Vagina (tissue), 2 donors: ENCODE measurements at regions not wholly inside any gene's neighbourhood (a gene's known extent, or its start where the extent isn't known, plus 50 kb on each side); places are given as distances from the start of the nearest gene placed in this dataset.

Source experiments
- DNase-seq, 2 donors: peaks; one replicate each; pipeline ENCODE4 v3.0.0-alpha.2; 2017; ENCODE audit errors: extremely low spot score in 2 of 2
- H3K27ac ChIP-seq: fragments of 200-600 bp; sonication (generic); one replicate; pipeline ENCODE4 v1.5.1; 2019
- H3K27me3 ChIP-seq: fragments of 200-600 bp; sonication (generic); one replicate; pipeline ENCODE4 v1.5.1; 2019
- H3K36me3 ChIP-seq, 2 donors: fragments of 200-600 bp; sonication (generic); one replicate each; pipeline ENCODE4 v1.5.1; 2017 to 2019
- H3K4me1 ChIP-seq: fragments of 200-600 bp; sonication (generic); one replicate; pipeline ENCODE4 v1.5.1; 2019
- H3K4me3 ChIP-seq, 2 donors: fragments of 200-600 bp; sonication (generic); 1 replicate in 1 of 2; 2 replicates in 1 of 2; pipeline ENCODE4 v1.5.1; 2016 to 2019
- H3K9me3 ChIP-seq: fragments of 200-600 bp; sonication (generic); one replicate; pipeline ENCODE4 v1.5.1; 2019
- CTCF ChIP-seq, 3 experiments: fragments of 450-650 bp in 2 of 3; fragments of 200-600 bp in 1 of 3; sonication (generic) in 1 of 3; IDR thresholded peaks; one replicate each; pipeline ENCODE4 v1.5.1; 2017 to 2019; ENCODE audit warnings: antibody characterized with exemption in 3 of 3, mild to moderate bottlenecking in 2 of 3, moderate library complexity in 2 of 3
- POLR2A ChIP-seq, 2 donors: fragments of 450-650 bp; IDR thresholded peaks; one replicate each; pipeline ENCODE4 v1.6.1; 2017; ENCODE audit warnings: antibody characterized with exemption in 2 of 2, mild to moderate bottlenecking in 2 of 2, moderate library complexity in 2 of 2
- POLR2AphosphoS5 ChIP-seq, 2 donors: sonication (generic); formaldehyde crosslinking; IDR thresholded peaks; one replicate each; pipeline ENCODE4 v1.9.0; 2017; ENCODE audit warnings: antibody characterized with exemption in 2 of 2, mild to moderate bottlenecking in 2 of 2, low read depth in 1 of 2; ENCODE audit not compliant: insufficient read depth in 1 of 2
- intact Hi-C: fragments of 100-400 bp; cut with DNase I; formaldehyde crosslinking; loops from one replicate; pipeline ENCODE4 v1.15.1; 2023

GRCh38 chr18:76691800-76692199 is 130.6 kb upstream of the ZNF236 start:
- no peak overlapping the region for H3K4me3 ChIP-seq
- H3K4me1 ChIP-seq, result peaks cover 15% of the 10 kb centered on the region
- H3K36me3 ChIP-seq, result no peaks in the 10 kb centered on the region
- no peaks in the 10 kb centered on the region for H3K9me3 ChIP-seq
- H3K27me3 ChIP-seq, result no peaks in the 10 kb centered on the region
- no peak for TF ChIP-seq CTCF (IDR thresholded peaks at IDR 0.05)
- TF ChIP-seq POLR2AphosphoS5 (IDR thresholded peaks at IDR 0.05; ENCODE audit: insufficient read depth in 1 of 2, low read depth in 1 of 2), result peak in 1 of 2 donors; percentile 14
- peak in 1 of 2 donors; percentile 5 for TF ChIP-seq POLR2A (IDR thresholded peaks at IDR 0.05)
- DNase-seq, result no peak
- intact Hi-C loops, result no loop called here
- H3K27ac ChIP-seq, result peak overlapping the region; percentile 76

GRCh38 chr18:76689646-76690264 is 132.6 kb upstream of the ZNF236 start:
- H3K36me3 ChIP-seq, result no peaks in the 10 kb centered on the region
- TF ChIP-seq POLR2AphosphoS5 (IDR thresholded peaks at IDR 0.05; ENCODE audit: insufficient read depth in 1 of 2, low read depth in 1 of 2) (no peak), POLR2A (IDR thresholded peaks at IDR 0.05) (no peak), CTCF (IDR thresholded peaks at IDR 0.05) (no peak)
- no peaks in the 10 kb centered on the region for H3K27me3 ChIP-seq
- no peak for DNase-seq
- no peak overlapping the region for H3K27ac ChIP-seq
- no peak overlapping the region for H3K4me3 ChIP-seq
- H3K9me3 ChIP-seq, result no peaks in the 10 kb centered on the region
- intact Hi-C loops, result loop anchor here (5.0 kb wide), 1 partner anchor 287 kb away; no protein-coding TSS in a partner anchor
- H3K4me1 ChIP-seq, result peaks cover 27% of the 10 kb centered on the region

GRCh38 chr18:76688724-76689472 is 133.5 kb upstream of the ZNF236 start:
- Histone ChIP-seq H3K9me3 (no peaks in the 10 kb centered on the region), H3K27ac (peak overlapping the region; percentile 88), H3K36me3 (no peaks in the 10 kb centered on the region), H3K4me3 (no peak overlapping the region), H3K27me3 (no peaks in the 10 kb centered on the region), H3K4me1 (peaks cover 27% of the 10 kb centered on the region)
- intact Hi-C loops, result loop anchor here (5.0 kb wide), 1 partner anchor 287 kb away; no protein-coding TSS in a partner anchor
- no peak for DNase-seq
- no peak for TF ChIP-seq CTCF (IDR thresholded peaks at IDR 0.05)
- no peak for TF ChIP-seq POLR2AphosphoS5 (IDR thresholded peaks at IDR 0.05; ENCODE audit: insufficient read depth in 1 of 2, low read depth in 1 of 2)
- TF ChIP-seq POLR2A (IDR thresholded peaks at IDR 0.05), result no peak

GRCh38 chr18:76687304-76687962 is 134.9 kb upstream of the ZNF236 start:
- Histone ChIP-seq H3K4me3 (no peak overlapping the region), H3K27me3 (no peaks in the 10 kb centered on the region), H3K4me1 (peaks cover 27% of the 10 kb centered on the region), H3K36me3 (no peaks in the 10 kb centered on the region), H3K9me3 (no peaks in the 10 kb centered on the region), H3K27ac (peak overlapping the region; percentile 88)
- no peak for DNase-seq
- TF ChIP-seq POLR2AphosphoS5 (IDR thresholded peaks at IDR 0.05; ENCODE audit: insufficient read depth in 1 of 2, low read depth in 1 of 2) (no peak), CTCF (IDR thresholded peaks at IDR 0.05) (no peak), POLR2A (IDR thresholded peaks at IDR 0.05) (no peak)
- intact Hi-C loops, result loop anchor here (5.0 kb wide), 1 partner anchor 285 kb away; no protein-coding TSS in a partner anchor
